Thyroid gland (tissue), 4 donors: ENCODE measurements at regions not wholly inside any gene's neighbourhood (a gene's known extent, or its start where the extent isn't known, plus 50 kb on each side); places are given as distances from the start of the nearest gene placed in this dataset.

Experiments used
- DNase-seq, 2 donors: peaks; one replicate each; pipeline ENCODE4 v3.0.0-alpha.2; 2019
- H3K27ac ChIP-seq, 3 donors: fragments of 200-600 bp; sonication (generic); 1 replicate in 2 of 3; 2 replicates in 1 of 3; pipeline ENCODE4 v1.5.1; 2016 to 2019; ENCODE audit warnings: mild to moderate bottlenecking in 1 of 3, moderate library complexity in 1 of 3
- H3K27me3 ChIP-seq: fragments of 200-600 bp; sonication (generic); one replicate; pipeline ENCODE4 v1.5.1; 2019
- H3K36me3 ChIP-seq, 2 donors: fragments of 200-600 bp; sonication (generic); one replicate each; pipeline ENCODE4 v1.5.1; 2016 to 2019
- H3K4me1 ChIP-seq, 2 donors: fragments of 200-600 bp; sonication (generic); one replicate each; pipeline ENCODE4 v1.5.1; 2017 to 2019
- H3K4me3 ChIP-seq, 3 donors: fragments of 200-600 bp; sonication (generic); replicated peaks in 1 of 3; 1 replicate in 2 of 3; 2 replicates in 1 of 3; pipeline ENCODE4 v1.5.1; 2016; ENCODE audit warnings: mild to moderate bottlenecking in 1 of 3
- H3K9me3 ChIP-seq: fragments of 200-600 bp; sonication (generic); one replicate; pipeline ENCODE4 v1.5.1; 2017
- CTCF ChIP-seq, 6 experiments: fragments of 200-600 bp in 3 of 6; fragments of 450-650 bp in 3 of 6; sonication (generic) in 3 of 6; IDR thresholded peaks; one replicate each; pipeline ENCODE4 v1.5.1; 2016 to 2019; ENCODE audit warnings: antibody characterized with exemption in 6 of 6, mild to moderate bottlenecking in 2 of 6, inconsistent platforms in 1 of 6, moderate library complexity in 1 of 6
- POLR2A ChIP-seq, 2 donors: fragments of 450-650 bp; IDR thresholded peaks; one replicate each; pipeline ENCODE4 v1.6.1; 2017; ENCODE audit warnings: antibody characterized with exemption in 2 of 2, mild to moderate bottlenecking in 2 of 2, moderate library complexity in 1 of 2
- WGBS, 2 donors: methylation state at CpG; one replicate each; pipeline ENCODE4 v1.1.5; 2017; 5-methylcytosine and 5-hydroxymethylcytosine counted together
- intact Hi-C: fragments of 100-400 bp; cut with DNase I; formaldehyde crosslinking; loops from one replicate; pipeline ENCODE4 v1.15.1; 2023

DNA sequence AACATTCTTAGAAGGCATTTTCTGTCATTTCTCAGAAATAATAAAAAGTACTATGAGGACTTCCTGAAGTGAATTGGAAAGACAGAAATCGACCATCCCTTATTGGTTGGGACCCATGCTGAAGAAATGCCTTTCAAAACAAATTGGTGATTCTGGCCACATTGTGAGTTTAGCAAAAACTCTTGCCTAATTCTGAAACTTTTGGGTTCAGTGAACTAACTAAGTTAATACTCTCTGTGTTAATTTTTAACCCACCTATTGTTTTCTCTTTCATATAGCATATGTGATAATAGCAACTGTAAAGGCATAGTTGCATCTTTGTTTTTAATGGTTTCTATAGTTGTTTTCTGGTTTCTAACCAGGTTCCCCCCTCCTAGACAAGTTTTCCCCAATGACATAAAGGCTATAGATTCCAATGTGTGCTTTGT, 129.3 kb upstream of the FAT1 start:
- H3K4me3 ChIP-seq: no peak overlapping the region
- H3K27ac ChIP-seq: no peak overlapping the region
- H3K36me3 ChIP-seq: no peaks in the 10 kb centered on the region
- intact Hi-C loops: no loop called here
- H3K4me1 ChIP-seq: no peaks in the 10 kb centered on the region
- no peak for DNase-seq
- H3K9me3 ChIP-seq: no peaks in the 10 kb centered on the region
- TF ChIP-seq CTCF (IDR thresholded peaks at IDR 0.05): no peak
- no peak for TF ChIP-seq POLR2A (IDR thresholded peaks at IDR 0.05)
- WGBS, 2 donors: 52 to 71% methylated on average over 1 of the region's 1 CpG
- no peaks in the 10 kb centered on the region for H3K27me3 ChIP-seq

DNA sequence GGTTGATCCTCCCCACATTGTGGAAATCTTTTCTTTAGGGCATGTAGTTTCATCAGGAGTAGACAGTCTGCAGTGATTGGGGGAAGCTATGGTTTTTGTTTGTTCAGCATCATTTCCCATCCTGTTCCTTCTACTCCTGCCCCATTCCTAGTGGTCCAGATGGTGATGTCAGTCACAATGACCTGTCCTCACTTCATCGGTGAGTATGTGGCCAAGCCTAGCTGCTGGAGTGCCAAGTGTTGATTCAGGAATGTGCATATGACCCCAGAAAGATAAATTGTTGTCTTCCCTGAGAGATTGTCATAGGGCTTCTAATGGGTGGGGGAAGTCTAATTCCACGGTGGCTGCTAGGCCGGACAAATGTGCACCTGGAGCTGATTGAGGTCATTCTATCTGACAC, 130.6 kb upstream of the FAT1 start:
- WGBS, 2 donors: 63 to 71% methylated on average over 3 of the region's 3 CpGs
- Histone ChIP-seq H3K4me1 (no peaks in the 10 kb centered on the region), H3K4me3 (no peak overlapping the region), H3K27me3 (no peaks in the 10 kb centered on the region), H3K36me3 (no peaks in the 10 kb centered on the region), H3K9me3 (no peaks in the 10 kb centered on the region), H3K27ac (no peak overlapping the region)
- no peak for DNase-seq
- intact Hi-C loops: no loop called here
- no peak for TF ChIP-seq POLR2A (IDR thresholded peaks at IDR 0.05)
- no peak for TF ChIP-seq CTCF (IDR thresholded peaks at IDR 0.05)

GRCh38 chr4:186855111-186855510, 131.5 kb upstream of the FAT1 start:
- 89 to 100% methylated on average over 1 of the region's 1 CpG for WGBS, 2 donors
- Histone ChIP-seq H3K36me3 (no peaks in the 10 kb centered on the region), H3K9me3 (no peaks in the 10 kb centered on the region), H3K4me1 (no peaks in the 10 kb centered on the region), H3K27me3 (no peaks in the 10 kb centered on the region), H3K4me3 (no peak overlapping the region), H3K27ac (no peak overlapping the region)
- no peak for DNase-seq
- no peak for TF ChIP-seq POLR2A (IDR thresholded peaks at IDR 0.05)
- no peak for TF ChIP-seq CTCF (IDR thresholded peaks at IDR 0.05)
- intact Hi-C loops: no loop called here

DNA sequence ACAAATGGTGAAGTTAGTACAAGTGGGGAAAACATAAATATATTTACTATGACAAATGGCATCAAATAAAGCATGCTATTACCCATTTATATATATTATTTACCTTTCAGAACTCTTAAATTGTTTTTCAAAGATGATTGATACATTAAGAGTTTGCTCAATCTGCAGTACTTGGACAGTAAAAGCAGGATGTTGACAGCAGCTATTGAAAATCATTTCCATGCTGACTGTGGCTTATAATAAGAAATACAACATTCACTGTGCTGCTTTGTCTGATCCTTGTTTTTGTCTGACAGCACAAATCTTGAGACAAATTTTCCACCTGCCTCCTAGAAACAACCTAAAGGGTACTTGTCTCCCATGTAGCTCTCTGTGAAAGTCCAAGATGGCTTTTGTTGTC, 134.1 kb upstream of the FAT1 start:
- no peak for DNase-seq
- Histone ChIP-seq H3K9me3 (no peaks in the 10 kb centered on the region), H3K4me3 (no peak overlapping the region), H3K36me3 (no peaks in the 10 kb centered on the region), H3K4me1 (no peaks in the 10 kb centered on the region), H3K27me3 (no peaks in the 10 kb centered on the region), H3K27ac (no peak overlapping the region)
- TF ChIP-seq POLR2A (IDR thresholded peaks at IDR 0.05) (no peak), CTCF (IDR thresholded peaks at IDR 0.05) (no peak)
- intact Hi-C loops: no loop called here

- no peaks in the 10 kb centered on the region for H3K4me1 ChIP-seq
- no peaks in the 10 kb centered on the region for H3K36me3 ChIP-seq
- DNase-seq: no peak
- no peaks in the 10 kb centered on the region for H3K9me3 ChIP-seq
- TF ChIP-seq CTCF (IDR thresholded peaks at IDR 0.05) (no peak), POLR2A (IDR thresholded peaks at IDR 0.05) (no peak)
- no peaks in the 10 kb centered on the region for H3K27me3 ChIP-seq
- intact Hi-C loops: no loop called here
- WGBS, 2 donors: 79 to 84% methylated on average over 1 of the region's 1 CpG
- H3K4me3 ChIP-seq: no peak overlapping the region
- H3K27ac ChIP-seq: no peak overlapping the region
These were observed 134.7 kb upstream of the FAT1 start for GRCh38 chr4:186858355-186858754.
